ENCODE measurements at regions not wholly inside any gene's neighbourhood (a gene's known extent, or its start where the extent isn't known, plus 50 kb on each side); places are given as distances from the start of the nearest gene placed in this dataset.

GRCh38 chr15:72859017-72859756 lies 75.6 kb upstream of the ADPGK start:
- H3K4me3 ChIP-seq (ENCODE audit: low read depth, low read length) = no peak overlapping the region
- no peak for TF ChIP-seq CTCF (IDR thresholded peaks at IDR 0.05; ENCODE audit: control insufficient read depth, extremely low read depth, insufficient read depth)
- no peak for DNase-seq (ENCODE audit: low read depth)

- DNase-seq (ENCODE audit: low read depth) = no peak
- TF ChIP-seq CTCF (IDR thresholded peaks at IDR 0.05; ENCODE audit: control insufficient read depth, extremely low read depth, insufficient read depth) = no peak
- no peak overlapping the region for H3K4me3 ChIP-seq (ENCODE audit: low read depth, low read length)
Observed at GRCh38 chr15:72858205-72858604, 74.6 kb upstream of the ADPGK start.

- no peak overlapping the region for H3K4me3 ChIP-seq (ENCODE audit: low read depth, low read length)
- no peak for DNase-seq (ENCODE audit: low read depth)
- TF ChIP-seq CTCF (IDR thresholded peaks at IDR 0.05; ENCODE audit: control insufficient read depth, extremely low read depth, insufficient read depth) = no peak
Observed at GRCh38 chr15:72857331-72858063, 73.9 kb upstream of the ADPGK start.

- H3K4me3 ChIP-seq (ENCODE audit: low read depth, low read length) = no peak overlapping the region
- no peak for DNase-seq (ENCODE audit: low read depth)
- no peak for TF ChIP-seq CTCF (IDR thresholded peaks at IDR 0.05; ENCODE audit: control insufficient read depth, extremely low read depth, insufficient read depth)
Observed at GRCh38 chr15:72856549-72857040, 73.0 kb upstream of the ADPGK start.

GRCh38 chr15:72855791-72856190 lies 72.2 kb upstream of the ADPGK start:
- no peak for DNase-seq (ENCODE audit: low read depth)
- no peak for TF ChIP-seq CTCF (IDR thresholded peaks at IDR 0.05; ENCODE audit: control insufficient read depth, extremely low read depth, insufficient read depth)
- no peak overlapping the region for H3K4me3 ChIP-seq (ENCODE audit: low read depth, low read length)

- TF ChIP-seq CTCF (IDR thresholded peaks at IDR 0.05; ENCODE audit: control insufficient read depth, extremely low read depth, insufficient read depth) = no peak
- no peak for DNase-seq (ENCODE audit: low read depth)
- no peak overlapping the region for H3K4me3 ChIP-seq (ENCODE audit: low read depth, low read length)
Observed at GRCh38 chr15:72852273-72852672, 68.7 kb upstream of the ADPGK start.

All from LNCaP clone FGC (cell line).